GM12864 (cell line): ENCODE measurements at regions not wholly inside any gene's neighbourhood (a gene's known extent, or its start where the extent isn't known, plus 50 kb on each side); places are given as distances from the start of the nearest gene placed in this dataset.

Experiments used
- DNase-seq: peaks from one replicate; pipeline ENCODE4 v3.0.0-alpha.2; 2011; ENCODE audit warnings: low read depth
- H3K4me3 ChIP-seq: 2 replicates; pipeline ENCODE4 v1.5.1; 2011; ENCODE audit warnings: mild to moderate bottlenecking, low read depth, low read length, control low read depth
- TF ChIP-seq, protein P1 (sequence below): IDR thresholded peaks from 2 replicates; pipeline ENCODE4 v1.5.1; 2011; ENCODE audit warnings: low read depth, mild to moderate bottlenecking, moderate library complexity, low read length, control low read depth, inconsistent platforms; ENCODE audit errors: missing control alignments

DNA sequence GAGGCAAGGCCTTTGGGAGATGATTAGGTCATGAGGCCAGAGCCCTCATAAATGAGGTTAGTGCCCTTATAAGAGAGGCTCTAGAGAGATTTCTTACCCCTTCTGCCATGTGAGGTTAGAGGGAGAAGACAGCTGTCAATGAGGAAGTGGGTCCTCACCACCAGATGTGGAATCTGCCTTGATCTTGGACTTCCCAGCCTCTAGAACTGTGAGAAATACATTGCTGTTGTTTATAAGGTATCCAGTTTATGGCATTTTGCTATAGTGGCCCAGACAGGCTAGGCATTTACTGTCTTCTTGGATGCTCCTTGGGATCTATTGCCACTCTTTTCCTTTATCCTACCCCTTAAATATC lies 57.1 kb upstream of the CITED2 start:
- no peak overlapping the region for H3K4me3 ChIP-seq
- TF ChIP-seq, protein P1, sequence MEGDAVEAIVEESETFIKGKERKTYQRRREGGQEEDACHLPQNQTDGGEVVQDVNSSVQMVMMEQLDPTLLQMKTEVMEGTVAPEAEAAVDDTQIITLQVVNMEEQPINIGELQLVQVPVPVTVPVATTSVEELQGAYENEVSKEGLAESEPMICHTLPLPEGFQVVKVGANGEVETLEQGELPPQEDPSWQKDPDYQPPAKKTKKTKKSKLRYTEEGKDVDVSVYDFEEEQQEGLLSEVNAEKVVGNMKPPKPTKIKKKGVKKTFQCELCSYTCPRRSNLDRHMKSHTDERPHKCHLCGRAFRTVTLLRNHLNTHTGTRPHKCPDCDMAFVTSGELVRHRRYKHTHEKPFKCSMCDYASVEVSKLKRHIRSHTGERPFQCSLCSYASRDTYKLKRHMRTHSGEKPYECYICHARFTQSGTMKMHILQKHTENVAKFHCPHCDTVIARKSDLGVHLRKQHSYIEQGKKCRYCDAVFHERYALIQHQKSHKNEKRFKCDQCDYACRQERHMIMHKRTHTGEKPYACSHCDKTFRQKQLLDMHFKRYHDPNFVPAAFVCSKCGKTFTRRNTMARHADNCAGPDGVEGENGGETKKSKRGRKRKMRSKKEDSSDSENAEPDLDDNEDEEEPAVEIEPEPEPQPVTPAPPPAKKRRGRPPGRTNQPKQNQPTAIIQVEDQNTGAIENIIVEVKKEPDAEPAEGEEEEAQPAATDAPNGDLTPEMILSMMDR = no peak
- DNase-seq = no peak

DNA sequence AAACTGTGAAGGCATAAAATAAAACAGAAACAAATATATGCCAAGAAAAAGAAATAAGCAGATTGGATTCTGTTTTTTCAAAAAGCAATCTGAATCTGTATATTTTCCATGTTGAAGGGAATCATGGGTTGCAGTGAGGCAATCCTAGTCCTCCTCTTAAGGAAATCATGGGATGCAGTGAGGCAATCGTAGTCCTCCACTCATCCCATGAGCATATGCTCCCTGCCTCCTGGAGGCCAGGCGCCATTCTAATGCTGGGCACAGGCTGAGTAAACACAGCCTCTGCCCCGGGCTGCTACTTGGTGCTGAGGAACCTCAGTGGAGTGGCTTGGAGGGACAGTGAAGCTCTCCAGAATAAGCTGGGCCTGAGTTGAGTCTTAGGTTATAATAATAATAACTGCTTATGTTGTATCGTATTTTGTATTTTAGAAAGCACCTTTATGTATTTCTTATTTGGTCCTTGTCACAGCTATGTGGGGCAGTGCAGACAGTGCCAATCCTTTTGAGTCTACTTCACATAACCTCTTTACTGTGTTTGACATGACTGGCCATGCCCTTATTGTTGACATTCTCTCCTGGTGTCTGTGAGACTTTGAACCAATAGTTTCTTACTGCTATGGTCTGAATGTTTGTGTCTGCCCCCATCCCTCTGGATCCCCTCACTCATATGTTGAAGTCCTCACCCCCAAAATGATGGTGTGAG lies 56.6 kb upstream of the CITED2 start:
- DNase-seq = no peak
- H3K4me3 ChIP-seq = no peak overlapping the region
- TF ChIP-seq, protein P1 = no peak

GRCh38 chr6:139429580-139430145 lies 55.2 kb upstream of the CITED2 start:
- H3K4me3 ChIP-seq = no peak overlapping the region
- TF ChIP-seq, protein P1 = no peak
- DNase-seq = no peak

DNA sequence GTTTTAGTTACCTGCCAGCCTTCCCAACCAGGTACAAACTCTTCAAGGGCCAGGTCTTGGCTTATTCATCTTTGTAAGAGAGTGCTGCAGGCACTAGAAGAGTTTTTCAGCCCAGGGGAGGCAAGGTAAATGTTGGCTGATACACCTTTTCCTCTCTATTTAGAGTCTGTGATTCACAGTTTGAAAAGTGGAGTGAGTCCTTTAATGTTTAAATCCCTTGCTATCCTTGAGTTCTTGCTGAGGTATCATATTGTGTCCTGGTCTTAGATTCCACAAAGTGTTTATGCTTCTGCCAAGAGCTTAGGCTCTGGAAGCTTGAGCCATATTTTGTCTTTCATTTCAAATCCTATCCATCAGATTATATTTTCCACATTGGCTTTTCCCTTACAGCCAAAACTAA lies 52.8 kb upstream of the CITED2 start:
- no peak overlapping the region for H3K4me3 ChIP-seq
- no peak for DNase-seq
- TF ChIP-seq, protein P1 = no peak

DNA sequence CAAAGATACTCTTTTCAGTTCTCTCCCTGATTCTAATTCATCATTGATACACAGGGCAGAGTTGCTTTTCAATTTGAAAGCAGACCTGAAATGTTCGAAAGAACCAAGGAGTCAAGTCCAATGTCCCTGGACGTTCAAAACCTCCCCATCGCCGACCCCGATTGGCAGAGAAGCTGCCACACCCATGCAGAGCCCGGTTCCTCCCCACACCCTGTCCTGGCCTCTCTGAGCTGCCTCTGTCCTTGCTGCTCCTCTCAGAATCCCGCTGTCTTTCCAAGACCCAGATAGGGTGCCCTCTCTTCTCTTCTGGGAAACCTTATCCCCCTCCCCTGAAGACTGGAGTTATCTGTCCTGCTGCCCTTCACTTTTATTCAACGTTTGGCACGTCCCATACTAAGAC lies 52.3 kb upstream of the CITED2 start:
- H3K4me3 ChIP-seq = no peak overlapping the region
- TF ChIP-seq, protein P1 = no peak
- no peak for DNase-seq

- no peak overlapping the region for H3K4me3 ChIP-seq
- DNase-seq = no peak
- TF ChIP-seq, protein P1 = no peak
These were observed 51.3 kb upstream of the CITED2 start for GRCh38 chr6:139425780-139426179.
